A673 (cell line): ENCODE measurements at regions not wholly inside any gene's neighbourhood (a gene's known extent, or its start where the extent isn't known, plus 50 kb on each side); places are given as distances from the start of the nearest gene placed in this dataset.

ENCODE experiments used
- CTCF ChIP-seq: fragments of 300-800, 200-600 bp; sonication (generic); conservative IDR thresholded peaks from 2 replicates; pipeline ENCODE4 v1.5.1; 2017; ENCODE audit warnings: low read depth, mild to moderate bottlenecking, antibody characterized with exemption, low read length, moderate library complexity, mixed read lengths
- EZH2 ChIP-seq: fragments of 200-600 bp; sonication (generic); IDR thresholded peaks from 2 replicates; pipeline ENCODE4 v1.6.1; 2017; ENCODE audit warnings: borderline replicate concordance, low read depth, mild to moderate bottlenecking, mixed read lengths, antibody characterized with exemption, low read length; ENCODE audit not compliant: poor library complexity, severe bottlenecking

GRCh38 chr12:89803412-89803811, 94.8 kb upstream of the ATP2B1 start:
- TF ChIP-seq CTCF (no peak), EZH2 (no peak)
